Stomach (tissue), 4 donors: ENCODE measurements at regions not wholly inside any gene's neighbourhood (a gene's known extent, or its start where the extent isn't known, plus 50 kb on each side); places are given as distances from the start of the nearest gene placed in this dataset.

Source experiments
- CTCF ChIP-seq, 7 experiments: fragments of 450-650 bp in 4 of 7; fragments of 200-600 bp in 3 of 7; sonication (generic) in 3 of 7; IDR thresholded peaks; one replicate each; pipeline ENCODE4 v1.5.1; 2016 to 2019; ENCODE audit warnings: antibody characterized with exemption in 7 of 7, control low read depth in 2 of 7, mild to moderate bottlenecking in 1 of 7
- POLR2A ChIP-seq, 4 donors: fragments of 450-650 bp; IDR thresholded peaks; one replicate each; pipeline ENCODE4 v1.6.1; 2016; ENCODE audit warnings: antibody characterized with exemption in 4 of 4, control low read depth in 2 of 4, mild to moderate bottlenecking in 1 of 4, moderate library complexity in 1 of 4

- TF ChIP-seq CTCF (IDR thresholded peaks at IDR 0.05) (no peak), POLR2A (IDR thresholded peaks at IDR 0.05) (no peak)
These were observed 65.9 kb upstream of the PLPPR4 start for GRCh38 chr1:99198393-99198792.
